DND-41 (cell line): ENCODE measurements at regions not wholly inside any gene's neighbourhood (a gene's known extent, or its start where the extent isn't known, plus 50 kb on each side); places are given as distances from the start of the nearest gene placed in this dataset.

ENCODE experiments used
- ATAC-seq: fragments of 200-7000 bp; cut with Tn5 transposase; 3 replicates; pipeline ENCODE4 v1.9.1; 2021; ENCODE audit warnings: low read depth; ENCODE audit not compliant: insufficient read depth
- DNase-seq: peaks from one replicate; pipeline ENCODE4 v3.0.0-alpha.2; 2020
- H2AFZ ChIP-seq: 2 replicates; pipeline ENCODE4 v1.6.0; 2012; ENCODE audit warnings: low read depth, low read length
- H3K27ac ChIP-seq: 2 replicates; pipeline ENCODE4 v1.5.1; 2012; ENCODE audit warnings: low read length, inconsistent platforms
- H3K27me3 ChIP-seq: fragments of 200-600 bp; sonication (generic); 2 replicates; pipeline ENCODE4 v1.6.0; 2012; ENCODE audit warnings: low read length, mild to moderate bottlenecking, inconsistent platforms; ENCODE audit not compliant: insufficient read depth, poor library complexity
- H3K36me3 ChIP-seq: 2 replicates; pipeline ENCODE4 v1.5.1; 2012; ENCODE audit warnings: low read length, inconsistent platforms; ENCODE audit not compliant: insufficient read depth
- H3K4me1 ChIP-seq: 2 replicates; pipeline ENCODE4 v1.5.1; 2012; ENCODE audit warnings: mild to moderate bottlenecking, low read length; ENCODE audit not compliant: insufficient read depth
- H3K4me2 ChIP-seq: 2 replicates; pipeline ENCODE4 v1.6.0; 2012; ENCODE audit warnings: mild to moderate bottlenecking, moderate library complexity, low read length, inconsistent platforms; ENCODE audit not compliant: insufficient read depth
- H3K4me3 ChIP-seq, 2 experiments: fragments of 200-600 bp in 1 of 2; shearing (Covaris generic) in 1 of 2; 2 replicates each; pipeline ENCODE4 v1.5.1; 2012 to 2016; ENCODE audit warnings: inconsistent platforms in 2 of 2, low read length in 2 of 2, mild to moderate bottlenecking in 2 of 2, low read depth in 1 of 2, moderate library complexity in 1 of 2
- H3K79me2 ChIP-seq: 2 replicates; pipeline ENCODE4 v1.6.0; 2012; ENCODE audit warnings: low read length, inconsistent platforms; ENCODE audit not compliant: insufficient read depth
- H3K9ac ChIP-seq: 2 replicates; pipeline ENCODE4 v1.6.0; 2012; ENCODE audit warnings: low read depth, mild to moderate bottlenecking, inconsistent platforms, low read length, moderate library complexity
- H3K9me3 ChIP-seq: 2 replicates; pipeline ENCODE4 v1.5.1; 2012; ENCODE audit warnings: low read length, moderate library complexity, mild to moderate bottlenecking, inconsistent platforms; ENCODE audit not compliant: insufficient read depth, severe bottlenecking
- H4K20me1 ChIP-seq: 2 replicates; pipeline ENCODE4 v1.6.0; 2012; ENCODE audit warnings: low read length; ENCODE audit not compliant: insufficient read depth
- CTCF ChIP-seq: IDR thresholded peaks from 2 replicates; pipeline ENCODE4 v1.5.1; 2012; ENCODE audit warnings: borderline replicate concordance, low read length, moderate library complexity, mild to moderate bottlenecking; ENCODE audit not compliant: poor library complexity, severe bottlenecking; ENCODE audit errors: extremely low read depth
- EZH2 ChIP-seq: IDR thresholded peaks from 3 replicates; pipeline ENCODE4 v1.6.1; 2012; ENCODE audit warnings: borderline replicate concordance, low read depth, mild to moderate bottlenecking, moderate library complexity, low read length, inconsistent platforms; ENCODE audit not compliant: severe bottlenecking

- Histone ChIP-seq H3K36me3 (no peaks in the 10 kb centered on the region), H3K79me2 (no peaks in the 10 kb centered on the region), H3K9me3 (no peaks in the 10 kb centered on the region), H3K9ac (no peak overlapping the region), H3K27ac (no peak overlapping the region), H3K27me3 (no peaks in the 10 kb centered on the region), H3K4me3 (no peak overlapping the region), H3K4me2 (no peak overlapping the region), H2AFZ (no peak overlapping the region), H3K4me1 (peaks cover 5% of the 10 kb centered on the region), H4K20me1 (no peaks in the 10 kb centered on the region)
- ATAC-seq, result no peak
- TF ChIP-seq CTCF, result no peak
- TF ChIP-seq EZH2, result no peak
- DNase-seq, result no peak
Observed at GRCh38 chr5:143551820-143552251, 148.3 kb upstream of the NR3C1 start.

- Histone ChIP-seq H3K4me2 (no peak overlapping the region), H3K9ac (no peak overlapping the region)
Observed at GRCh38 chr5:143550986-143551630, 147.6 kb upstream of the NR3C1 start.

GRCh38 chr5:143547342-143547741 is 143.9 kb upstream of the NR3C1 start:
- H3K4me3 ChIP-seq, result no peak overlapping the region
- no peak overlapping the region for H3K4me2 ChIP-seq
- H3K79me2 ChIP-seq, result no peaks in the 10 kb centered on the region
- H3K9me3 ChIP-seq, result no peaks in the 10 kb centered on the region
- H4K20me1 ChIP-seq, result no peaks in the 10 kb centered on the region
- no peaks in the 10 kb centered on the region for H3K36me3 ChIP-seq
- H2AFZ ChIP-seq, result peak overlapping the region; percentile 21; the same call in 1 of the 2 replicates
- ATAC-seq (no peak), DNase-seq (no peak)
- no peak for TF ChIP-seq EZH2
- no peak for TF ChIP-seq CTCF
- no peak overlapping the region for H3K27ac ChIP-seq
- no peaks in the 10 kb centered on the region for H3K27me3 ChIP-seq
- H3K4me1 ChIP-seq, result peaks cover 6% of the 10 kb centered on the region
- H3K9ac ChIP-seq, result no peak overlapping the region

More at GRCh38 chr5:143550986-143551630, 147.6 kb upstream of the NR3C1 start:
- H3K9me3 ChIP-seq, result no peaks in the 10 kb centered on the region
- no peaks in the 10 kb centered on the region for H3K36me3 ChIP-seq
- H3K27me3 ChIP-seq, result no peaks in the 10 kb centered on the region
- H3K27ac ChIP-seq, result no peak overlapping the region
- no peaks in the 10 kb centered on the region for H3K79me2 ChIP-seq
- TF ChIP-seq CTCF (no peak), EZH2 (no peak)
- 0 out of 2 replicates have a peak overlapping the region, but pooled peaks have one; percentile 28 for H2AFZ ChIP-seq
- DNase-seq (no peak), ATAC-seq (no peak)
- peaks cover 5% of the 10 kb centered on the region for H3K4me1 ChIP-seq
- no peak overlapping the region for H3K4me3 ChIP-seq
- no peaks in the 10 kb centered on the region for H4K20me1 ChIP-seq

- H2AFZ ChIP-seq, result no peak overlapping the region
- H3K36me3 ChIP-seq, result no peaks in the 10 kb centered on the region
- H3K9me3 ChIP-seq, result no peaks in the 10 kb centered on the region
- H4K20me1 ChIP-seq, result no peaks in the 10 kb centered on the region
- H3K27ac ChIP-seq, result no peak overlapping the region
- H3K79me2 ChIP-seq, result no peaks in the 10 kb centered on the region
- TF ChIP-seq EZH2 (no peak), CTCF (no peak)
- H3K9ac ChIP-seq, result no peak overlapping the region
- ATAC-seq, result no peak
- peaks cover 14% of the 10 kb centered on the region for H3K4me1 ChIP-seq
- no peak overlapping the region for H3K4me3 ChIP-seq
- H3K27me3 ChIP-seq, result no peaks in the 10 kb centered on the region
- DNase-seq, result no peak
- no peak overlapping the region for H3K4me2 ChIP-seq
Observed at GRCh38 chr5:143546394-143546793, 142.9 kb upstream of the NR3C1 start.
